Dendritic cell treated with granulocyte-macrophage colony-stimulating factor and Interleukin-4, amounts not matched to agents 40 ng/mL and 50 ng/mL, for 4 days (primary cell): ENCODE measurements at regions not wholly inside any gene's neighbourhood (a gene's known extent, or its start where the extent isn't known, plus 50 kb on each side); places are given as distances from the start of the nearest gene placed in this dataset.

Experiments
- H3K27ac Mint-ChIP-seq: one replicate; pipeline ENCODE4 v1.8.0; 2022; ENCODE audit warnings: mild to moderate bottlenecking, mixed read lengths
- H3K27me3 Mint-ChIP-seq: one replicate; pipeline ENCODE4 v1.8.0; 2022; ENCODE audit warnings: mild to moderate bottlenecking, mixed read lengths
- H3K36me3 Mint-ChIP-seq: one replicate; pipeline ENCODE4 v1.8.0; 2022; ENCODE audit warnings: low read depth, mixed read lengths
- H3K4me1 Mint-ChIP-seq: one replicate; pipeline ENCODE4 v1.8.0; 2022; ENCODE audit warnings: low read depth, mixed read lengths
- H3K4me3 Mint-ChIP-seq: one replicate; pipeline ENCODE4 v1.8.0; 2022; ENCODE audit warnings: mild to moderate bottlenecking, moderate library complexity, mixed read lengths
- H3K9me3 Mint-ChIP-seq: one replicate; pipeline ENCODE4 v1.8.0; 2022; ENCODE audit warnings: mixed read lengths
- intact Hi-C: fragments of 100-400 bp; cut with micrococcal nuclease; formaldehyde crosslinking; loops from one replicate; pipeline ENCODE4 v1.15.0; 2022

- Mint-ChIP-seq H3K27me3 (no peaks in the 10 kb centered on the region), H3K4me1 (no peaks in the 10 kb centered on the region), H3K36me3 (no peaks in the 10 kb centered on the region), H3K27ac (no peak overlapping the region), H3K4me3 (no peak overlapping the region), H3K9me3 (no peaks in the 10 kb centered on the region)
- intact Hi-C loops, result no loop called here
Measured at GRCh38 chr16:65295527-65295926, 173.7 kb upstream of the CDH11 start.

GRCh38 chr16:65294708-65295107 is 172.8 kb upstream of the CDH11 start:
- intact Hi-C loops, result no loop called here
- H3K27ac Mint-ChIP-seq, result no peak overlapping the region
- no peaks in the 10 kb centered on the region for H3K27me3 Mint-ChIP-seq
- H3K4me1 Mint-ChIP-seq, result no peaks in the 10 kb centered on the region
- H3K9me3 Mint-ChIP-seq, result no peaks in the 10 kb centered on the region
- H3K36me3 Mint-ChIP-seq, result no peaks in the 10 kb centered on the region
- H3K4me3 Mint-ChIP-seq, result no peak overlapping the region

GRCh38 chr16:65294165-65294564 is 172.3 kb upstream of the CDH11 start:
- Mint-ChIP-seq H3K27me3 (no peaks in the 10 kb centered on the region), H3K4me3 (no peak overlapping the region), H3K9me3 (no peaks in the 10 kb centered on the region), H3K4me1 (no peaks in the 10 kb centered on the region), H3K36me3 (no peaks in the 10 kb centered on the region), H3K27ac (no peak overlapping the region)
- intact Hi-C loops, result no loop called here

DNA sequence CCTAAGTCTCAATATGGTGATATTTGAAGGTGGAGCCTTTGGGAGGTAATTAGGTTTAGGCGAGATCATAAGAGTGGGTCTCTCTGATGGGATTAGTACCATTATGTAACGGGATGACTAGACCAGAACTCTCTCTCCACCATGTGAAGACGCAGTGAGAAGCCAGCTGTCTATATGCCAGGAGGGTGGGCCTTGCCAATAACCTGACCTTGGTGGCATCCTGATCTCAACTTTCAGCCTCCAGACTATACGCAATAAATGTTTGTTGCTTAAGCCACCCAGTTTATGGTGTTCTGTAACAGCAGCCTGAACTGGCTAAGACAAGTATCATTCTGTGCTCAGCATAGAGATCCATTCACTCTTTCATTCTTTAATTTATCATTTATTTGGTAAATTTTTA is 167.2 kb upstream of the CDH11 start:
- Mint-ChIP-seq H3K4me1 (no peaks in the 10 kb centered on the region), H3K9me3 (no peaks in the 10 kb centered on the region), H3K36me3 (no peaks in the 10 kb centered on the region), H3K4me3 (no peak overlapping the region), H3K27ac (no peak overlapping the region), H3K27me3 (no peaks in the 10 kb centered on the region)
- intact Hi-C loops, result no loop called here

DNA sequence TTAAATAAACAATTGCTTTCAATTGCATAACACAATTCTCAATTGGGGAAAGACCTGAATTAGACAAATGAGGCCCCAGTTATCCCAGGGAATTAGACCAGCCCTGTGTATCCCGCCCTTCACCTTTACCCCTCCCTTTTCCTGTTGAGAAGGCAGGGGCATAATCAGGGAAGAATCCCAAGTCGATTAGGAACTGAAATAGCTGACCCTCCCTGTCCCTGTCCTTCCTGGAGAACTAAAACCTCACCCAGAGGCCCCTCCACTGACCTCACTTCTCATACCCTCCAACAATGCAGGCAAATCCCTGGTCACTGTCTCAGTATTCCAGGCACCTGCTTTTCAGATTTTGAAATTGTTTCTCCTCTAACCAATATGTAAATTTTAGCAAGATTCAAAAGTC is 165.4 kb upstream of the CDH11 start:
- no peaks in the 10 kb centered on the region for H3K27me3 Mint-ChIP-seq
- H3K4me3 Mint-ChIP-seq, result no peak overlapping the region
- no peaks in the 10 kb centered on the region for H3K4me1 Mint-ChIP-seq
- H3K36me3 Mint-ChIP-seq, result no peaks in the 10 kb centered on the region
- H3K27ac Mint-ChIP-seq, result no peak overlapping the region
- no peaks in the 10 kb centered on the region for H3K9me3 Mint-ChIP-seq
- intact Hi-C loops, result no loop called here

- intact Hi-C loops, result no loop called here
- Mint-ChIP-seq H3K36me3 (no peaks in the 10 kb centered on the region), H3K4me3 (no peak overlapping the region), H3K27me3 (no peaks in the 10 kb centered on the region), H3K4me1 (no peaks in the 10 kb centered on the region), H3K9me3 (no peaks in the 10 kb centered on the region), H3K27ac (no peak overlapping the region)
Measured at GRCh38 chr16:65285128-65286048, 163.5 kb upstream of the CDH11 start.

- H3K36me3 Mint-ChIP-seq, result no peaks in the 10 kb centered on the region
- no peak overlapping the region for H3K27ac Mint-ChIP-seq
- no peaks in the 10 kb centered on the region for H3K27me3 Mint-ChIP-seq
Measured at GRCh38 chr16:65284626-65285025, 162.8 kb upstream of the CDH11 start.

DNA sequence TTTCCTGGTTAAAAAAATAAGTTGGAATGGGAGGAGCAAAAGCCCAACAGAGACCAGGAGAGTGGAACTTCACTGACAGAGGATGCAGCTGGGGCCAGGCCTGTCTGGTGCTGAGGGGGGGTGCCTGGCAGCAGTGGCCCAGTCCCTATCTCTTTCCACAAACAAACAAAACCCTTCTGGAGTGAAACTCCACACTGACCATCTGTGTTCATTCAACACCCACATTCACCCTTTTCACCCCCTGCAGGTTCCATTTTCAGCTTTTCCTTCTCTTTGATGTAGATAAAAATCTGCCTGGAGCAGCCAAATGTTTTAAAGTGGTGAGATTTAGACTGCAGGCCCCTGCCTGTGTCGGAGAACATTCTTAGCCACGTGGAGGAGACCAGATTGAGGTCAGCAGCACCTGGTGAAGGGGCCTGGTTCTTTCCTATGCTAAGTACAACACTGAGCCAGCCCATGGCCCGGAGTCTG is 161.4 kb upstream of the CDH11 start:
- Mint-ChIP-seq H3K27ac (no peak overlapping the region), H3K4me1 (no peaks in the 10 kb centered on the region), H3K4me3 (no peak overlapping the region), H3K36me3 (no peaks in the 10 kb centered on the region), H3K9me3 (no peaks in the 10 kb centered on the region), H3K27me3 (no peaks in the 10 kb centered on the region)
- intact Hi-C loops, result no loop called here

More at GRCh38 chr16:65284626-65285025, 162.8 kb upstream of the CDH11 start:
- intact Hi-C loops, result no loop called here
- H3K9me3 Mint-ChIP-seq, result no peaks in the 10 kb centered on the region
- H3K4me3 Mint-ChIP-seq, result no peak overlapping the region
- H3K4me1 Mint-ChIP-seq, result no peaks in the 10 kb centered on the region

DNA sequence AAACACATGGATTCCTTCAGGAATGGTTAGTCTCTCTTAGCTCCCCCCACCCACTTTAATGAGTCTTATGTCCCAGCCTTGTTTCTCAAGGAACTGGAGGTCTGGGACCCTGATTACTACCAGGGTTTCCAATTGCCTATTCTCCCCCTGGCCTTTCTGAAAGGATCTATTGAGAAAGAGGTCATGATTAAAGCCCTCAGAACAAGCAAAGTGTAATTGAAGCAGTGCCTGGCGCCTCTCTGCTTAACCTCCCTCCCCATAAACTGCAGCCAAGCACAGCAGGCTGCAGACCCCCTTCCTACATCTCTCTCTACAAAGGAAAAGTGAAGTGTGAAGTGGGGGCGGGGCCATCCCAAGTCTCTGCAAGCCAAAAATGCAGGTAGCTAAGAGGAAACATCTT is 159.7 kb upstream of the CDH11 start:
- Mint-ChIP-seq H3K27me3 (no peaks in the 10 kb centered on the region), H3K4me3 (no peak overlapping the region), H3K4me1 (no peaks in the 10 kb centered on the region), H3K36me3 (no peaks in the 10 kb centered on the region), H3K27ac (no peak overlapping the region), H3K9me3 (no peaks in the 10 kb centered on the region)
- intact Hi-C loops, result no loop called here

GRCh38 chr16:65280845-65281512 is 159.1 kb upstream of the CDH11 start:
- intact Hi-C loops, result no loop called here
- Mint-ChIP-seq H3K9me3 (no peaks in the 10 kb centered on the region), H3K27ac (no peak overlapping the region), H3K27me3 (no peaks in the 10 kb centered on the region), H3K4me3 (no peak overlapping the region), H3K4me1 (no peaks in the 10 kb centered on the region), H3K36me3 (no peaks in the 10 kb centered on the region)

GRCh38 chr16:65279576-65279975 is 157.7 kb upstream of the CDH11 start:
- no peaks in the 10 kb centered on the region for H3K36me3 Mint-ChIP-seq
- H3K27me3 Mint-ChIP-seq, result no peaks in the 10 kb centered on the region
- no peak overlapping the region for H3K27ac Mint-ChIP-seq
- no peak overlapping the region for H3K4me3 Mint-ChIP-seq
- no peaks in the 10 kb centered on the region for H3K4me1 Mint-ChIP-seq
- no peaks in the 10 kb centered on the region for H3K9me3 Mint-ChIP-seq
- intact Hi-C loops, result no loop called here

- Mint-ChIP-seq H3K9me3 (no peaks in the 10 kb centered on the region), H3K27ac (no peak overlapping the region), H3K4me3 (no peak overlapping the region), H3K27me3 (no peaks in the 10 kb centered on the region), H3K36me3 (no peaks in the 10 kb centered on the region), H3K4me1 (no peaks in the 10 kb centered on the region)
- intact Hi-C loops, result no loop called here
Measured at GRCh38 chr16:65278874-65279273, 157.0 kb upstream of the CDH11 start.

- no peaks in the 10 kb centered on the region for H3K36me3 Mint-ChIP-seq
- no peak overlapping the region for H3K4me3 Mint-ChIP-seq
- no peaks in the 10 kb centered on the region for H3K27me3 Mint-ChIP-seq
- no peak overlapping the region for H3K27ac Mint-ChIP-seq
- no peaks in the 10 kb centered on the region for H3K4me1 Mint-ChIP-seq
- intact Hi-C loops, result no loop called here
- no peaks in the 10 kb centered on the region for H3K9me3 Mint-ChIP-seq
Measured at GRCh38 chr16:65274566-65274965, 152.7 kb upstream of the CDH11 start.

GRCh38 chr16:65272699-65273414 is 151.0 kb upstream of the CDH11 start:
- intact Hi-C loops, result no loop called here
- Mint-ChIP-seq H3K4me3 (no peak overlapping the region), H3K9me3 (no peaks in the 10 kb centered on the region)

More at GRCh38 chr16:65272699-65273414, 151.0 kb upstream of the CDH11 start:
- Mint-ChIP-seq H3K4me1 (no peaks in the 10 kb centered on the region), H3K36me3 (no peaks in the 10 kb centered on the region), H3K27ac (no peak overlapping the region), H3K27me3 (no peaks in the 10 kb centered on the region)
